HS-27A (cell line): ENCODE measurements at regions not wholly inside any gene's neighbourhood (a gene's known extent, or its start where the extent isn't known, plus 50 kb on each side); places are given as distances from the start of the nearest gene placed in this dataset.

Source experiments
- DNase-seq: peaks from one replicate; pipeline ENCODE4 v3.0.0-alpha.2; 2012; ENCODE audit warnings: low read depth, missing footprints

GRCh38 chr4:31272331-31273061, 552.3 kb downstream of the PCDH7 start:
- peak; percentile 12 for DNase-seq

- DNase-seq = no peak
Observed at GRCh38 chr4:31275906-31276305, 555.7 kb downstream of the PCDH7 start.

- DNase-seq = no peak
Observed at GRCh38 chr4:31283679-31284078, 563.5 kb downstream of the PCDH7 start.

- no peak for DNase-seq
Observed at GRCh38 chr4:31290836-31291235, 570.7 kb downstream of the PCDH7 start.

GRCh38 chr4:31291238-31291637, 571.1 kb downstream of the PCDH7 start:
- DNase-seq = no peak

GRCh38 chr4:31294655-31295480, 574.7 kb downstream of the PCDH7 start:
- DNase-seq = no peak

GRCh38 chr4:31298737-31299136, 578.6 kb downstream of the PCDH7 start:
- DNase-seq = no peak

- no peak for DNase-seq
Observed at GRCh38 chr4:31307029-31307428, 586.9 kb downstream of the PCDH7 start.

GRCh38 chr4:31324814-31325213, 604.6 kb downstream of the PCDH7 start:
- DNase-seq = no peak

- no peak for DNase-seq
Observed at GRCh38 chr4:31325300-31325699, 605.1 kb downstream of the PCDH7 start.

- DNase-seq = no peak
Observed at GRCh38 chr4:31327031-31327430, 606.9 kb downstream of the PCDH7 start.

- no peak for DNase-seq
Observed at GRCh38 chr4:31328932-31329331, 608.8 kb downstream of the PCDH7 start.

GRCh38 chr4:31334086-31334910, 614.1 kb downstream of the PCDH7 start:
- no peak for DNase-seq

GRCh38 chr4:31338000-31338399, 617.8 kb downstream of the PCDH7 start:
- DNase-seq = no peak

- no peak for DNase-seq
Observed at GRCh38 chr4:31341601-31342359, 621.6 kb downstream of the PCDH7 start.

- no peak for DNase-seq
Observed at GRCh38 chr4:31343061-31343460, 622.9 kb downstream of the PCDH7 start.

- no peak for DNase-seq
Observed at GRCh38 chr4:31349907-31350306, 629.7 kb downstream of the PCDH7 start.

- no peak for DNase-seq
Observed at GRCh38 chr4:31351695-31352094, 631.5 kb downstream of the PCDH7 start.

GRCh38 chr4:31356839-31357238, 636.7 kb downstream of the PCDH7 start:
- DNase-seq = no peak

GRCh38 chr4:31360786-31361185, 640.6 kb downstream of the PCDH7 start:
- no peak for DNase-seq

GRCh38 chr4:31362756-31363155, 642.6 kb downstream of the PCDH7 start:
- DNase-seq = no peak
